CD4-positive, CD25-positive, alpha-beta regulatory T cell (primary cell): ENCODE measurements at regions not wholly inside any gene's neighbourhood (a gene's known extent, or its start where the extent isn't known, plus 50 kb on each side); places are given as distances from the start of the nearest gene placed in this dataset.
A peak's percentile ranks its signal among the peaks of the same experiment; 100 is the strongest.

Source experiments
- ATAC-seq, 2 donors: fragments of 150-1000 bp; cut with Tn5 transposase; one replicate each; pipeline ENCODE4 v1.10.0; 2021; ENCODE audit warnings: low read depth in 2 of 2, moderate number of reproducible peaks in 2 of 2, moderate library complexity in 1 of 2
- DNase-seq, 3 donors: peaks; one replicate each; pipeline versions ENCODE4 v3.0.0 to v3.0.0-alpha.2; 2012 to 2022; ENCODE audit warnings: mixed read lengths in 1 of 3
- H3K27ac ChIP-seq: one replicate; pipeline ENCODE4 v1.7.0; 2013; ENCODE audit warnings: mild to moderate bottlenecking, low read length; ENCODE audit not compliant: insufficient read depth, poor library complexity, severe bottlenecking
- H3K27me3 ChIP-seq: one replicate; pipeline ENCODE4 v1.7.0; 2013; ENCODE audit warnings: low read length; ENCODE audit not compliant: control insufficient read depth, insufficient read depth
- H3K36me3 ChIP-seq: one replicate; pipeline ENCODE4 v1.7.0; 2013; ENCODE audit warnings: mild to moderate bottlenecking, low read length, moderate library complexity; ENCODE audit not compliant: control insufficient read depth, insufficient read depth
- H3K4me1 ChIP-seq: 2 replicates; pipeline ENCODE4 v1.7.0; 2013; ENCODE audit warnings: mild to moderate bottlenecking, low read length; ENCODE audit not compliant: insufficient read depth, control insufficient read depth, poor library complexity, severe bottlenecking
- H3K4me3 ChIP-seq: one replicate; pipeline ENCODE4 v1.7.0; 2013; ENCODE audit warnings: low read depth, mild to moderate bottlenecking, low read length, moderate library complexity
- H3K9me3 ChIP-seq, 2 experiments: 1 replicate in 1 of 2; 2 replicates in 1 of 2; pipeline ENCODE4 v1.7.0; 2013; ENCODE audit warnings: low read length in 2 of 2, mild to moderate bottlenecking in 1 of 2, moderate library complexity in 1 of 2; ENCODE audit not compliant: control insufficient read depth in 2 of 2
- H3K27ac Mint-ChIP-seq, 3 donors: one replicate each; pipeline ENCODE4 v1.8.0; 2020 to 2022; ENCODE audit warnings: mild to moderate bottlenecking in 3 of 3, mixed read lengths in 3 of 3, moderate library complexity in 2 of 3
- H3K27me3 Mint-ChIP-seq: one replicate; pipeline ENCODE4 v1.8.0; 2022; ENCODE audit warnings: mild to moderate bottlenecking, mixed read lengths
- H3K36me3 Mint-ChIP-seq: one replicate; pipeline ENCODE4 v1.8.0; 2020; ENCODE audit warnings: mixed read lengths
- H3K4me1 Mint-ChIP-seq, 4 donors: one replicate each; pipeline ENCODE4 v1.8.0; 2020 to 2022; ENCODE audit warnings: mixed read lengths in 4 of 4, mild to moderate bottlenecking in 1 of 4
- H3K4me3 Mint-ChIP-seq, 4 donors: one replicate each; pipeline ENCODE4 v1.8.0; 2020 to 2022; ENCODE audit warnings: mild to moderate bottlenecking in 4 of 4, mixed read lengths in 4 of 4, moderate library complexity in 3 of 4
- H3K9me3 Mint-ChIP-seq, 7 donors: one replicate each; pipeline ENCODE4 v1.8.0; 2020 to 2022; ENCODE audit warnings: mixed read lengths in 7 of 7, mild to moderate bottlenecking in 3 of 7, moderate library complexity in 2 of 7

DNA sequence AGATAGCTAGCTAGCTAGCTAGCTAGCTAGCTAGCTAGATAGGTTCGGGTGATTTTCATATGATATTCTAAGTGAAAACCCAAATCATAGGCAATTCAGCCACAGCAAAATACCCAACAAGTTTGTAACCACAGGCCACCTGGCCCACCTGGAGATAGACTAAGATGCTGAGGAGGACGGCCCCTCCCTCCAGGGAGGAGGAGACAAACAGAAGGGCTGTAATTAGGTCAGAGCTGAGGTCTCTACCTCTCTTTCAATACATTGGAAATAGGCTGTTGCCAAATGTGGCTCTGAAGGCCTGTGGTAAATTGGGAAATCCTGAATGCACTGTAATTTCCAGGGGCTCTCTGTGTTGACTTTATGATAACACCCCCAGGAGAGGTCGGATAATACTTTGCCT, 382.2 kb downstream of the FGF9 start:
- H3K27me3 ChIP-seq, result peaks cover 1% of the 10 kb centered on the region
- ATAC-seq (no peak), DNase-seq (no peak)
- no peaks in the 10 kb centered on the region for H3K36me3 ChIP-seq
- no peaks in the 10 kb centered on the region for H3K9me3 ChIP-seq
- Mint-ChIP-seq H3K27me3 (no peaks in the 10 kb centered on the region), H3K36me3 (no peaks in the 10 kb centered on the region), H3K9me3 (peaks cover 0 to 5% (median 0%) of the 10 kb centered on the region in 7 donors), H3K27ac (no peak overlapping the region), H3K4me3 (no peak overlapping the region), H3K4me1 (peaks cover 7 to 27% (median 13%) of the 10 kb centered on the region in 4 donors)
- no peak overlapping the region for H3K4me3 ChIP-seq
- no peak overlapping the region for H3K27ac ChIP-seq
- no peaks in the 10 kb centered on the region for H3K4me1 ChIP-seq

DNA sequence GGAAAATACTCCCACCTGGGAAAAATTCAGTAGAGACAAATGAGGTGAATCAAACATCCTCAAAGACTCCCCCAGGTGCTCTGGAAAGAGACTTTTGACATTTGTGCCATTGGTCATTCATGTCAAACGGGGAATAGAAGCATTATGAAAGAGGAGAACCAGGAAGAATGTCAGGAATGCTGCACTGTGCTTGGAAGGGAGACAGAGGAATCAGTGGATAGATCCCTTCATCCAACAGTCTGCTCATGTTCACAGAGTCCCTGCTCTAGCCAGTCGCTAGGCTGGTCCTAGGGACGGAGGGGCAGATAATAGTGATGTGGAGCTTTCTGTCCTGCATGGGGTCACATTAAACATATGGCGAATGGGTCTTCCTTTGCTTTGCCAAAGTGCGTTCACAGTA, 384.4 kb downstream of the FGF9 start:
- H3K9me3 Mint-ChIP-seq, result peaks cover 0 to 4% (median 0%) of the 10 kb centered on the region in 7 donors
- ATAC-seq, result no peak
- Histone ChIP-seq H3K27me3 (peaks cover 1% of the 10 kb centered on the region), H3K36me3 (no peaks in the 10 kb centered on the region), H3K9me3 (no peaks in the 10 kb centered on the region), H3K4me3 (no peak overlapping the region), H3K27ac (no peak overlapping the region), H3K4me1 (peaks cover 9% of the 10 kb centered on the region)
- H3K4me3 Mint-ChIP-seq, result no peak overlapping the region
- no peak for DNase-seq
- no peaks in the 10 kb centered on the region for H3K27me3 Mint-ChIP-seq
- no peaks in the 10 kb centered on the region for H3K36me3 Mint-ChIP-seq
- peak overlapping the region in 1 of 3 donors; percentile 76 for H3K27ac Mint-ChIP-seq
- peaks cover 17 to 45% (median 21%) of the 10 kb centered on the region in 4 donors for H3K4me1 Mint-ChIP-seq

- peak overlapping the region; percentile 13 to 59 (median 26) for H3K4me3 Mint-ChIP-seq
- no peak for ATAC-seq
- H3K27ac ChIP-seq, result peak overlapping the region; percentile 86
These were observed 389.3 kb downstream of the FGF9 start for GRCh38 chr13:22060187-22060586.

DNA sequence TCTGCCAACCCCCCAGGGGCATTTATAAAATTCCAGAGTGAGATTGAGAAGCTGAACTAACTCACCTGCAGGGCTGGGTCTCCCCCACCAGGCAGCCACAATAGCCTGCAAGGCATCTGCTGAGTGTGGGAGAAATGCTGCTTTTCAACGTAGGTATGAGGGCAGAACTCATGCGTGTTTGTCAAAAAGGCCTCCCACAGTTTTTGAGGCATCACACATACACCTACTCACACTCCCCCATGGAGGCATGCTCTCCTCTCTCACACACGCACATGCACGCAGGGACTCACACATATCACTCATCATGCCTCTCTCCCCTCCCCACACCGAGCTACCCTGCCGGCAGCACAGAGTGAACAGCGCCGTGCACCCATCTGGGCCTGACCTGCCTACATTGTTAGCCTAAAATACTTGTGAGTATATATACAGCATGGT, 390.5 kb downstream of the FGF9 start:
- peak overlapping the region; percentile 69 for H3K4me3 ChIP-seq
- peaks cover 50% of the 10 kb centered on the region for H3K4me1 ChIP-seq
- H3K4me3 Mint-ChIP-seq, result peak overlapping the region; percentile 34 to 67 (median 58)
- no peaks in the 10 kb centered on the region for H3K27me3 ChIP-seq
- no peaks in the 10 kb centered on the region for H3K9me3 Mint-ChIP-seq
- H3K27ac Mint-ChIP-seq, result peak overlapping the region; percentile 96 to 98 (median 98)
- peak; percentile 68 to 70 for ATAC-seq
- H3K27me3 Mint-ChIP-seq, result no peaks in the 10 kb centered on the region
- peak in 2 of 3 donors; percentile 51 to 54 for DNase-seq
- H3K27ac ChIP-seq, result peak overlapping the region; percentile 86
- no peaks in the 10 kb centered on the region for H3K36me3 ChIP-seq
- no peaks in the 10 kb centered on the region for H3K9me3 ChIP-seq
- H3K4me1 Mint-ChIP-seq, result peaks cover 23 to 85% (median 50%) of the 10 kb centered on the region in 4 donors
- no peaks in the 10 kb centered on the region for H3K36me3 Mint-ChIP-seq

More at GRCh38 chr13:22060187-22060586, 389.3 kb downstream of the FGF9 start:
- H3K9me3 ChIP-seq, result no peaks in the 10 kb centered on the region
- H3K4me3 ChIP-seq, result no peak overlapping the region
- peaks cover 0 to 4% (median 0%) of the 10 kb centered on the region in 7 donors for H3K9me3 Mint-ChIP-seq
- H3K27ac Mint-ChIP-seq, result peak overlapping the region; percentile 96 to 98 (median 98)
- no peaks in the 10 kb centered on the region for H3K27me3 Mint-ChIP-seq
- H3K4me1 Mint-ChIP-seq, result peaks cover 26 to 83% (median 51%) of the 10 kb centered on the region in 4 donors
- no peaks in the 10 kb centered on the region for H3K27me3 ChIP-seq
- H3K36me3 ChIP-seq, result no peaks in the 10 kb centered on the region
- no peak for DNase-seq
- H3K4me1 ChIP-seq, result peaks cover 46% of the 10 kb centered on the region
- H3K36me3 Mint-ChIP-seq, result no peaks in the 10 kb centered on the region

DNA sequence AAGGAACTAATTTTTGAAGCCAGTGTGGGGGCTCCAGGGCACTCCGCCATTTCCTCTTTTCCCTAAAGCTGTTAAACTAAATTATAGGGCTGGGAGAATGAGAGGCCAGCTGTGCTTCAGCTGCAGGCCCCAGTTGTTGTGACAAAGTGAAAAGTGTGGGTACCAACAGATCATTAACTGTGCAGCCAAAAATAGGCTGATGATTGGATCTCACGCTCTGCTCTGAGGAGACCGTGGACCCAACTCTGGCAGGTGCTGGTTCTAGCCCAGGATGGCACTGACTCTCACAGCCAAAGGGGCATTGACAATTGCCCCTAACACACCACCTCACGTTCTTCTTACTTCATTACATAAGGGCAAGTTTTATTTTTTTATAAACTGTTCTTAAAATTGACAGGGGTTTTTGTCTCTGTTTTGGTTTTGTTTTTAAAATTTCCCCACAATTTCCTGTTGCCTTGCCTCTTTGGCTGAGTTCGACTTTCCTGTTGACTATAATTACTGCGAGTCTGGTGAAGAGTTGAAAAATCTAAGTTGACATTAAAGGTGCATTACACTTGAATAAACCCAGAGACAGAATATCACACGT, 391.0 kb downstream of the FGF9 start:
- H3K4me1 ChIP-seq, result peaks cover 50% of the 10 kb centered on the region
- H3K36me3 ChIP-seq, result no peaks in the 10 kb centered on the region
- Mint-ChIP-seq H3K9me3 (peaks cover 0 to 2% (median 0%) of the 10 kb centered on the region in 7 donors), H3K4me1 (peaks cover 21 to 83% (median 49%) of the 10 kb centered on the region in 4 donors), H3K36me3 (peaks cover 3% of the 10 kb centered on the region), H3K27ac (peak overlapping the region; percentile 96 to 98 (median 98)), H3K27me3 (no peaks in the 10 kb centered on the region), H3K4me3 (peak overlapping the region; percentile 12 to 67 (median 44))
- H3K9me3 ChIP-seq, result no peaks in the 10 kb centered on the region
- no peaks in the 10 kb centered on the region for H3K27me3 ChIP-seq
- DNase-seq (peak in 2 of 3 donors; percentile 76 to 79), ATAC-seq (peak; percentile 48 to 64)
- H3K4me3 ChIP-seq, result peak overlapping the region; percentile 69
- H3K27ac ChIP-seq, result peak overlapping the region; percentile 86

- no peak for ATAC-seq
- peaks cover 6% of the 10 kb centered on the region for H3K36me3 Mint-ChIP-seq
- H3K4me1 Mint-ChIP-seq, result peaks cover 21 to 80% (median 49%) of the 10 kb centered on the region in 4 donors
- Histone ChIP-seq H3K4me3 (peak overlapping the region; percentile 69), H3K27me3 (no peaks in the 10 kb centered on the region), H3K9me3 (no peaks in the 10 kb centered on the region), H3K27ac (peak overlapping the region; percentile 86), H3K4me1 (peaks cover 50% of the 10 kb centered on the region), H3K36me3 (no peaks in the 10 kb centered on the region)
- DNase-seq, result no peak
- H3K27ac Mint-ChIP-seq, result peak overlapping the region; percentile 96 to 98 (median 98)
- peaks cover 0 to 4% (median 0%) of the 10 kb centered on the region in 7 donors for H3K9me3 Mint-ChIP-seq
- no peaks in the 10 kb centered on the region for H3K27me3 Mint-ChIP-seq
- peak overlapping the region; percentile 12 to 67 (median 44) for H3K4me3 Mint-ChIP-seq
These were observed 391.8 kb downstream of the FGF9 start for GRCh38 chr13:22062478-22063205.

DNA sequence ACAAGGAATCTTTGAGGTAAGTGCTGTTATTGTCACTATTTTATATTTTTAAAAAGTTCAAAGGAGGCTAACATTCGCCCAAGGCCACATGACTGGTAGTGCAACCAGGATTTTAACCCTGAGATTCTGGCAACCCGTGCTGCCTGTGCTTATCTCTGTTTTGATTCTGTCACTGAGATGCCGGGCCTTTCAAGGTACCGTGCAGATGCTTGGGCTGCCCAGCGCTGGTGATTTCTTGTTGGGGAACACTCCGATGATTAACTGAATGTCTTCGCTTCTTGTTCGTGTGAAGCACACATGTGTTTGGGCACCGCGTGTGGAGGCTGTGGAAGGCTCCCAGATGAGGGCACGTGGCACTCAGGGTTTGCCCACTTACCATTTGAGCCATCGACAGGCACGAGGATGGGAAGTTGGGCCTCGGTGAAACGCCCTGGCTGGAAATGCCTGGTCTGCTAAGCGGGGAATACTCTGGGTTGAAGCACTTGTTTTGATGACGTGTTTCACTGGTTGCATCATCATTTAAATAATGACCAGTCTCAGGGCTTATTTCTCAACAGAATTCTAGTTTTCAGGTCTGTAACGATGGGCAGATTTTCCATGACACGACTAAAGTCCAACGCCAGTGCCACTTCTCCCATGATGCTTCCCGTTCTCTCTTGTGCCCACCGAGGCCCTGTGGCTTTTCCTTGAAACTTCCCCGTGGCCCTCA, 392.7 kb downstream of the FGF9 start:
- H3K27ac Mint-ChIP-seq, result peak overlapping the region; percentile 85 to 98 (median 96)
- peaks cover 21 to 77% (median 49%) of the 10 kb centered on the region in 4 donors for H3K4me1 Mint-ChIP-seq
- Histone ChIP-seq H3K36me3 (no peaks in the 10 kb centered on the region), H3K27ac (no peak overlapping the region), H3K27me3 (no peaks in the 10 kb centered on the region), H3K9me3 (no peaks in the 10 kb centered on the region), H3K4me3 (no peak overlapping the region), H3K4me1 (peaks cover 50% of the 10 kb centered on the region)
- DNase-seq (no peak), ATAC-seq (no peak)
- H3K36me3 Mint-ChIP-seq, result peaks cover 6% of the 10 kb centered on the region
- H3K4me3 Mint-ChIP-seq, result peak overlapping the region; percentile 17 to 75 (median 32)
- H3K9me3 Mint-ChIP-seq, result peaks cover 0 to 4% (median 0%) of the 10 kb centered on the region in 7 donors
- no peaks in the 10 kb centered on the region for H3K27me3 Mint-ChIP-seq
